ENCODE measurements at regions not wholly inside any gene's neighbourhood (a gene's known extent, or its start where the extent isn't known, plus 50 kb on each side); places are given as distances from the start of the nearest gene placed in this dataset.
A peak's percentile ranks its signal among the peaks of the same experiment; 100 is the strongest.
"Not testable (repeated sequence)": the region's sequence is repeated elsewhere in the genome, so short reads cannot be mapped to it uniquely, and the experiment has no call there.

DNA sequence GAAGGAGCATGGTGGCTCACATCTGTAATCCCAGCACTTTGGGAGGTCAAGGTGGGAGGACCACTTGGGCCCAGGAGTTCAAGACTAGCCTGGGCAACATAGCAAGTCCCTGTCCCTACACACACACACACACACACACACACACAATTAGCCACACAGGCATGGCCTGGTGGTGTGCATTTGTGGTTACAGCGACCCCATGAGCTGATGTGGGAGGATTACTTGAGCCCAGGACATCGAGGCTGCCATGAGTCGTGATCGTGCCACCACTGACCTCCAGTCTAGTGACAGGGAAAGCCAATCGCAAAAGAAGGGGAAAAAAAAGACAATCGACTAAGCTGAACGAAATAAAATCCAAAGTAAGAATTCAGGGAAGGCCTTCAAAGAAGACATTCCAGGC, 67.9 kb downstream of the TBX3 start:
- no peak for DNase-seq (ENCODE audit: low read depth, low spot score)

DNA sequence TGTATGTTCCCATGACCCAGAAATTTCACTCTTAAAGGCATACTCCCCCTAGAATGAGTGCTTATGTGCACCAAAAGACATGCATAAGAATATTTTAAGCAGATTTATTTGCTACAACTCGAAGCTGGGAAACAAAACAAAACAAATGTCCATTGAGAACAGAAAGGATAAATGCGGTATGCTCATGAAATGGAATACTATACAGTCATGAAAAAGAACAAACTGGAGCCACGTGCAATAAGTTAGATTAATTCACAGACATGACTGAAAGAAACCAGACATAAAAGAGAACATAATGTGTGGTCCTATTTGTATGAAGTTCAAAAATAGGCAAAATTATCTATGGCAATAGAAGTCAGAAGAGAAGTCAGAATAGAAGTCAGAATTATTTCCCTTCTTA, 69.9 kb downstream of the TBX3 start:
- no peak for DNase-seq (ENCODE audit: low read depth, low spot score)

DNA sequence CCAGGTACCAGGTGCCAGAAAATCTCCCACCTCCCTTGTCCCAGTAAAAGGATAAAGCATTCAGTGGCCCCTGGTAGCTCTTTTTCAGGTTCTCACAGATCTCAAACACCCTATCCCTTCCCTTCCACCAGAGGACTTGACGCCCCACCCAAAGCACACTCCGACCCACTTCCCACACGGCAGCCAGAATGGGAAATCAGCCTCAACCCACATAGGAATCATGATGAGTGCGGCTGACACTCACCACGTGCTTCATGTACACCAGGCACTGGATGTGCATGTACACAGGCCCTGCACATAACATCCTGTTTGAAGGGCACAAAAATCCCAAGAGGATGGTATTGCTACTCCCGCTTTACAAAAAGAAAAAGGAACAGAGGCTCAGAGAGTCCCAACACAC, 71.9 kb downstream of the TBX3 start:
- DNase-seq (ENCODE audit: low read depth, low spot score): no peak

DNA sequence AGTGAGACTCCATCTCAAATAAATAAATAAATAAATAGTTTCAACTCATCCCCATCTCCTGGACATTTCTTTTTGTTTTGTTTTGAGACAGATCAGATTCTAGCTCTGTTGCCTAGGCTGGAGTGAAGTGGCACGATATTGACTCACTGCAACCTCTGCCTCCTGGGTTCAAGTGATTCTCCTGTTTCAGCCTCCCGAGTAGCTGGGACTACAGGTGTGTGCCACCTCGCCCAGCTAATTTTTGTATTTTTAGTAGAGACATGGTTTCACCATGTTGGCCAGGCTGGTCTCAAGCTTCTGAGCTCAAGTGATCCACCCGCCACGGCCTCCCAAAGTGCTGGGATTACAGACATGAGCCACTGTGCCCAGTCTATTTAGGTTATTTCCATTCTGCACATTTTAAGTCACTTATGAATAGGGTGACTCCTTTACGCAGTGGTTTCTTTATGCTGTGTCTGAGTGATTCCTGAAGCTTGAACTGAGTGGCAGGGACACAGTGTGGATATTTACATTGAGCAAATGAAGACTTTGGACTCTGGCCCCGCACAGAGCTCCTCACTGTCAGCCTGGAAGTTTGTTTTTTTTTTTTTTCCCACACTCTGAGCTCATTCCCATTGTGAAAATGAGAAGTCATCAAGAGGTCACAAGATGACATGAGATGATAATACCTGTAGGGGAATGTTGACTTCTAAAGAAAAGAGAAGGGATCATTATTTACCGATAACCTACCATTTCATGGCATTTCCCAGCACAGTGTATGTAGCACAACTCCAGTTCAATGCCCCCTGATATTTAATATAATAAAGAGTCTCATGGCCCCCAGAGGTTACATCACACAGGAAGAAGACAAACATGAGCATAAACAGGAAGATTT, 72.6 kb downstream of the TBX3 start:
- no peak for DNase-seq (ENCODE audit: low read depth, low spot score)

DNA sequence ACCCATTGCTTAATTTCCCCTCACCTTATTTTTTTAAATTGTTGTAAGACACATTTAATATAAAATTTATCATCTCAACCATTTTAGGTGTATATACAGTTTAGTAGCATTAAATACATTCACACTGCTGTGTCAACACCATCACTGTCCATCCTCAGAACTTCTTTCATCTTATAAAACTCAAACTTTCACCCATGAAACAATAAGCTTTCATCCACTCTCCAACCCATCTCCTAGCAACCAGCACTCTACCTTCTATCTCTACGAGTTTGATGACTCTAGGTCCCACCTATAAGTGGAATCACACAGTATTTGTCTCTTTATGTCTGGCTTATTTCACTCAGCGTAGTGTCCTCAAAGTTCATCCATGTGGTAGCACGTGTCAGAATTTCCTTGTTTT, 75.5 kb downstream of the TBX3 start:
- no peak for DNase-seq (ENCODE audit: low read depth, low spot score)

DNA sequence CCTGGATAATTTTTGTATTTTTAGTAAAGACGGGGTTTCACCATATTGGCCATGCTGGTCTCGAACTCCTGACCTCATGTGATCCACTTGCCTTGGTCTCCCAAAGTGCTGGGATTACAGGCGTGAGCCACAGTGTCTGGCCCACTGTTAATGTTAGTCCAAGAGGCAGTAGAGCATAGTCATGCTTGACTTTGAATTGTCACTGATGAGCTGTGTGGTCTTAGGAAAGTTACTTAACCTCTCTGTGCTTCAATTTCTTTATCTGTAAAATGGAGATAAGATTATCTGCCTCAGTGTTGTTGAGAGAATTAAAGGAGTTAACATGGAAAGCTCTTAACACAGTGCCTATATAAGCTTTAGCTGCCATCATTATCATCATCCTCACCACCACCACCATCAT, 78.1 kb downstream of the TBX3 start:
- no peak for DNase-seq (ENCODE audit: low read depth, low spot score)

DNA sequence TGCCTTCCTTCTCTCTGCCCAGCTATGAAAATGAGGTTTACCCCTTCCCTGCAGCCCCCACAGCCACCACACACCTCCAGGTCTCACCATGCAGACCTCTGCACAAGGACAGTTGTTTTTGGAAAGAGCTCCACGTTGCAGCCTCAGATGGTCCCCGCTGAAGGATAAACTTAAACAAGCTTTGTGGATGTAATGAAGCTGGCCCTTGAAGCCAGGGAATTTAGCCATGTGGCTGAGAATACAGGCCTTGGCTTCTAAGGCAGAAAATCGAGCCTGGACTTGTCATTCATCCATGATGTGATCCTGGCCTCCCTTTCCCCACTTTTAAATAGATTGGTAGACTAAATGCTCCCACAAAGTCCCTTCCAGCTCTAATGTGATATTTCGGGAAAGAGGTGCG, 79.4 kb downstream of the TBX3 start:
- DNase-seq (ENCODE audit: low read depth, low spot score): no peak

DNA sequence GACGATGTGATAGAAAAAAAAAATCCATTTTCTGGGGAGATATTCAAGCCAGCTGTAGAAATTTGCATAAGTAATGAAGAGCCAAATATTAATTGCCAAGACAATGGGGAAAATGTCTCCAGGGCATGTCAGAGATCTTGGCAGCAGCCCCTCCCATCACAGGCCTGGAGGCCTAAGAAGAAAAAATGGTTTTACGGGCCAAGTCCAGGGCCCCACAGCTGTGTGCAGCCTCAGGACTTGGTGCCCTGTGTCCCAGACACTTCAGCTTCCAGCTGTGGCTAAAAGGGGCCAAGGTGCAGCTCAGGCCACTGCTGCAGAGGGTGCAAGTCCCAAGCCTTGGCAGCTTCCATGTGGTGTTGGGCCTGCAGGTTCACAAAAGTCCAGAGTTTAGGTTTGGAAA, 83.4 kb downstream of the TBX3 start:
- DNase-seq (ENCODE audit: low read depth, low spot score): not testable (repeated sequence)

DNA sequence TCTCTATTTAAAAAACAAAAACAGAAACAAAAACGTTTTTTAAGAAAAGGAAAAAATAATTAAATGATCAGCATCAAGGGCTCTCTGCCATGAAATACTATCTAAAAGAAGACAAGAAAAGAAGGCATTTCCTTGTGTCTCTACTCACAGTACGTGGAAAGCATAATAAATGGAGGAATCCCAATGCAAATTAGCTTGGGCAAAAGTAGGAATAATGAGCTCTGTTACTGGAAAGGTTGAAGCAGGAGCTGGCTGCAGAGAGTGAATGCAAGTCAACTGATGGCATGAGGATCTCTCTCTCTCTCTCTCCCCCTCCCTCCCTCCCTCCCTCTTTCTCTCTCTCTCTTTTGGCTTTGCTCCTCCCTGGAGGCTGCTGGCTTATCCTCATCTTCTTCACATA, 85.9 kb downstream of the TBX3 start:
- no peak for DNase-seq (ENCODE audit: low read depth, low spot score)

DNA sequence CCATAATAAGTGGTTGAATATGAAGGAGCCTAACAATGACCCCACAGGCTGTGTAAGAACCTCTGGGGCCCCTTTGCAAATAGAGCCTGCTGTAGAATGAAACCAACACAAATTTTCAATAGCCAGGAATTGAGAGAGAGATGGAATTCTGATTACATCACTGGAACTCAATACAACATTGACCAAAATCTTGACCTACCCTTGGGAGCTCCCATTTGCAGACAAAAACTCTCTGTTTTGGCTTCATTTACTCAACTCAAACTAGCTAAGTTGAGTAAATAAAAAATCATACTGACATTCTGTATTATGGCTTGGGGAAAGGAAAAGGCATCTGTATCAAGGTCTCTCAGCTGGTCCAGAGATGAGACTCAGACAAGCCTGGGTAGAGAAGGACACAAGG, 91.0 kb downstream of the TBX3 start:
- DNase-seq (ENCODE audit: low read depth, low spot score): no peak

DNA sequence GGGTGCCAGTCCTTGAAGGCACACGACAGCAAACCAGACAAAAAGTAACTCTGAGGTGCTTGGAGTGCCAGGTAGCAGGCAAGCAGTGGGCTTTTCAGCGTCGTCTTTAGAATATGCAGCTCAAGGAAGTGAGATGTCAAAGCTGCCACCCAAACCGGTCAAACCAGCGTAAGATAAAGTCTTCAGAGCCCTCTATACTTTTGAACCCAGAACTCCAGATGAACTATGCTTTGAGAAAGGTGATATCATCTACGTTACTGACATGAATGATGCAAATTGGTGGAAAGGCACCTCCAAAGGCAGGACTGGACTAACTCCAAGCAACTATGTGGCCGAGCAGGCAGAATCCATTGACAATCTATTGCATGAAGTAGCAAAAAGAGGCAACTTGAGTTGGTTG, 95.9 kb downstream of the TBX3 start:
- DNase-seq (ENCODE audit: low read depth, low spot score): no peak

DNA sequence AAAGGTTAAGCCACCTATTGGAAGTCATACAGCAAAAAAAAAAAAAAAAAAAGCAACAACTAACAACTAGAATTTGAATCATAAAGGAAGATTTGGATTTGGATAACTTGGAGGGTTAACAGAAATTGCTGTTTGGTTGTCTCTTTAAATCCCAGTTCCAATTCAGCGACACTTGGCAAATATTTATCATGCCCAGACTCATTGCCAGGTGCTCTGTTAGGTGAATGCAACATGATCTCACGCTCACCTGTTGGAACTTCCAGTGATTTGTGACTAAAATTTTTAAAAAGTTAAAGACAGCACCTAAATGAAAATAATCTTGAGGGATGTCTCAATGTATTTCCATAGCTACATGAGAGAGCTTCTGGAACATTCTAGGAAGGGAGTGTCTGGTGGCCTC, 103.7 kb downstream of the TBX3 start:
- no peak for DNase-seq (ENCODE audit: low read depth, low spot score)

DNA sequence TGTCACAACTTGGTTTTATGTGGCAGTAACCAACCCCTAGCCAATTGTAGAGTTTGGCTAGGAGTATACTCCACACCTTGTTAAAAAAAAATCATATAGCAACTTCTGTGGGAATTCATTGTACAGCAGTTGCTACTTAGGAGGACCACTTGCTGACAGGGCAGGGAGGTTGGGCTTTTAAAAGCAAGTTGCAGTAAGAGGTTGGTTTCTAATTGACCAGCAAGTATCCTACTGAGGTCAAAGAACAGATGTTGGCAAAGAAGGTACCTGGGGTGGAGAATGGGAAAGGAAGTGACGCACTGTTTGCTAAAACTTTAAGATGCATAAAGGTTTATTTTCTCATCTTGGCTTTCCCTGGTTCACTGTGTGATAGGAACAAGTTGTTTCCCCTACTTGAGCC, 104.6 kb downstream of the TBX3 start:
- DNase-seq (ENCODE audit: low read depth, low spot score): no peak

DNA sequence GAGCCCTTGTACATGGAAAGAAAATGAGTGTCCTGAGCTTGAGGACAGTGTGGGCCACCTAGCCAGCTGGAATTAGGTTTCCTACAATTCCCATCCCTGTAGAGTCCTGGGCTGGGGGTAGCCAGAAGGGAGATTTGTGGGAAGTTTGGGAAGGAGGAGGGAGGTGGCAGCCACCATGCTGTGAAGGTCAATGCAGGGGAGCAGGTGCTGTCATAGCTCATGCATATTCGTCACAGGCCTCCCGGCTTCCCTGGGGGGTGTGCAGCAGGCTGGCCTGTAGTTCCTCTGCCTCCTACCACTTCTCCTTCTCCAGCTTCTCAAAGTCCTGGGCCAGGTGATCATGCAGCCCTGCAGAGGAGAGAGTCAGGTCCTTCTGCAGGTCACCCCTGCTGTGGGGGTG, 121.3 kb downstream of the TBX3 start:
- DNase-seq (ENCODE audit: low read depth, low spot score): no peak

DNA sequence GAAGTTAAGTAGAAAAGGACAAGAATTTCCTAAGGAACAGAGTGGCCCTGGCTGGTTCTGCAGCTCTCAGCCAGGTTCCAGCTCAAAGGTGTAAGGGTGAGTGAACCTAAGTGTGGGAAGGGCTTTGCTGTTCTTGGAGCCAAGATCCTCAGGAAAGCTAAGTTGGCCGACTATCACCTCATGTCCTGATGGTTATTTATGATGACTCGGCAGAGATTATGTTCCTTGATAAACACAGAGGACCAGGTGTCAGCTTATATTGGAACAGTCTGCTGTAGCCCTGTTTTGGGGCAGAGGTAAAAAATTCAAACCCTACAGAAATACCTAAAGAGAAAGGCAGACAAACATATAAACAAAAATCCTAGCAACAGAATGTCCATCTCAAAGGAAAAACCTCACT, 128.5 kb downstream of the TBX3 start:
- no peak for DNase-seq (ENCODE audit: low read depth, low spot score)

DNA sequence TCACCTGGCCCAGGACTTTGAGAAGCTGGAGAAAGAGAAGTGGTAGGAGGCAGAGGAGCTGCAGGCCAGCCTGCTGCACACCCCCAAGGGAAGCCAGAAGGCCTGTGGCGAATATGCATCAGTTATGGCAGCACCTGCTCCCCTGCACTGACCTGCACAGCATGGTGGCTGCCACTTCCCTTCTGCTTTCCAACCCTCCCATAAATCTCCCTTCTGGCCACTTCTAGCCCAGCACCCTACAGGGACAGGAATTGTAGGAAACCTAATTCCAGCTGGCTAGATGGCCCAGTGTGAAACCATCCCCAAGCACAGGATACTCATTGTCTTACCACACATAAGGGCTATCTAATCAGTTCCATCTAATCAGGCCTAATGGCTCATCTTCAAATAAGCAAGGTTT, 136.3 kb downstream of the TBX3 start:
- DNase-seq (ENCODE audit: low read depth, low spot score): no peak

DNA sequence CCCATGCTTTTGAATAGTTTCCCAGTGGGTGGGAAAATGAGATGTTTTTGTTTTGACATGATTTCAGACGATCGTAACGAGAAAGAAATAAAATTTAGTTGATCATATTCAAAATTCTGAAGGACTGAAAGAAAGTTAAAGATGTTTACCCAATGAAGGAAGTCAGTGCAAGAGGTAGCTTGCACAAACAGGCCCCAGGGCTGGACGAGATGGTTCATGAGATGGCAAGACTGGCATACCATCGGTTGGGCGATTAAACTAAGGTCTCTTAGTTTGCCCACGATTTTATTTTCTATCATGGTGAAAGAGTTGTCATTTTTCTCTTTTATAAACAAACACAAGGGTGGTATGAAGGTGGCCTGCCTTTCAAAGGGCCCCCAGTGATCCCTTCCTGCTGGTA, 124.5 kb upstream of the TBX5 start:
- DNase-seq (ENCODE audit: low read depth, low spot score): no peak

DNA sequence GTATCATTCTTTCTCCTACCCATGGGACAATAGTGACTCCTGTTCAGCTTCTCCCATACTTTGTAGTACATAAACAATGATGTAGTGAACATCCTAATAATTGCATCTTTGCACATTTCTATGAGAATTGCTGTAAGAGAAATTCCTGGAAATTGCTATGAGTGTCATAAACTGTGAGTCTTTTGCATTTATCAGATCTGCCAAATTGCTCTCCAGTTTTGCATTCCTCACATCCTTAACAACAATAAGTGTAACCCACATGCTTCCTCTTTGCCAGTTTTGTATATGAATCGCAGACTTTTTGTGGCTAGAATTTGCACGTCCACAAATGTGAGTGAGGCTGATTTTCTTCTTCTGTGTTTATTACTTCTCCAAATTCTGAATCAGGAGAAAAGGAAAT, 124.0 kb upstream of the TBX5 start:
- DNase-seq (ENCODE audit: low read depth, low spot score): no peak

DNA sequence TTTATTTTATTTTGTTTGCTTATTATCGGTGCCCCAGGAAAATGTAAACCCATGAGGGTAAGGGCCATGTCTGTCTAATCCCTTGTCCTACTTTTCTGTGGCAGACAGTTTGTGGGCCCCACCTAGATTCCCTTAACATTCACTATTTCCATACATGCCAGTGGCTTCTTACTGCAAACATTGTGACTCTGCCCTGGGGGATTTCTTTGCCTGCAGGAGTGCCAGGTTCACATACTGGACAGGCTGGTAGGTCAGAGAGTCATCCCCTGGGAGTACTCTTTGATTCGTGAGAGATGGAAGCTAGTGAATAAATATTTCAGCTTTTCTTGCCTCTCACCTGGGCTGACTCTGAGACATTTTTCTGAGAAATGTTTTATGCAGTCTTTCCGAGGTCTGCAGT, 122.8 kb upstream of the TBX5 start:
- no peak for DNase-seq (ENCODE audit: low read depth, low spot score)

DNA sequence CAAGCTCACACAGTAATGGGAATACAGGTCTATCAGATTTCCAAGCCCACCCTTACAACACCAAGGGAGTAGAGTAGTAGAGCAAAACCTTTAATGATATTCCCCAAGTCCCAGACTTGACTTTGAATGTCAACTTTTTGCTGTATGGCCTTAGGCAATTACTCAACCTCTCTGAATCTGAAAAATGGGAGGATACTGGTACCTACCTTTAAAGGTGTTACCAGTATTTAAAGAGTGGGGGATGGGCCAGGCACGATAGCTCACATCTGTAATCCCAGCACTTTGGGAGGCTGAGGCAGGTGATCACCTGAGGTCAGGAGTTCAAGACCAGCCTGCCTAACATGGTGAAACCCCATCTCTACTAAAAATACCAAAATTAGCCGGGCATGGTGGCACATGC, 115.2 kb upstream of the TBX5 start:
- DNase-seq (ENCODE audit: low read depth, low spot score): not testable (repeated sequence)

DNA sequence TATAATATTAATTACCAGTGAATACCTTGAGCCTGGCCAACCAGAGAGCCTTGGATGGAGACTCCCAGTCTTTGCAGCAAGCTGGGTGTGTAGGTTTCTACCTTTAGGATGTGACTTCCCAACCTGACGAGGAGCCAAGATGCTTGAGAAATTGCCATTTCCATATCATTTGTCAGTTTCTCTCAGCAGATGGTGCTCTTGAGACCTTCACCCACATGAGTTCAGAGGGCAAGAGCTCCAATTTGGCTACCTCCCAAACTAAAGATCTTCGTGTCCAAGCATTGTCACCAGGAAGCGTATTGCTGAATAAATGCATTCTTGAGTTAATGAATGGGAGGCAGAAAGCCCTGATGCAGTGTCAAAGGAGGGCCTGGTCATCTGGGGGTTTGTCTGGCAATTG, 106.4 kb upstream of the TBX5 start:
- DNase-seq (ENCODE audit: low read depth, low spot score): no peak

DNA sequence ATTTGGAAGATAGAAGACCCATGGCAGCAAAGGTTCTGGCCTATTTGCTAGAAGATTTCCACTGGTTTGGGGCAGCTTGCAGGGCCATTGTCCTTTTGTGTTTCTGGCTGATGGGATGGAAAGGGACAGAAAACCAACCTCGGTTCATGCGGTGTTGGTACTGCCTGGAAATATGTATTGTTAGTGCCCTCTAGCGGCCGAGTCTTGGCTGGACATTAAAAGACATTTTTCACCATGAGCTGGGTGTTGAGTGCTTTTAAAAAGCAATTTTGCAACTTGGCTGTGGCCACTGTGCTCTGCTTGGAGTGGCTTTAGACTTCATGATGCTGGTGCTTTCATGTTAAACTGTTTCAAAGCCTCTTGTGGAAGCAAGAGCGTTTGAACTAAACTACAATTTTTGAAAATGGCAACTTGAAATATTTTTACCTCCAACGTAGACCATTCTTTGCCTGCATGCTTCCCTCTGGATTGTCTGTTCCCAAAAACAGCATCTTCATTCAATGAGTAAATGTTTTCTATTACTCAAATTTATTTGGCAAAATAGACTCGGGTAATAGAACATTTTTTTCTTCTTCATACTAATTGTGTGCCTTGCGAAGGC, 102.7 kb upstream of the TBX5 start:
- peak; percentile 27 for DNase-seq (ENCODE audit: low read depth, low spot score)

DNA sequence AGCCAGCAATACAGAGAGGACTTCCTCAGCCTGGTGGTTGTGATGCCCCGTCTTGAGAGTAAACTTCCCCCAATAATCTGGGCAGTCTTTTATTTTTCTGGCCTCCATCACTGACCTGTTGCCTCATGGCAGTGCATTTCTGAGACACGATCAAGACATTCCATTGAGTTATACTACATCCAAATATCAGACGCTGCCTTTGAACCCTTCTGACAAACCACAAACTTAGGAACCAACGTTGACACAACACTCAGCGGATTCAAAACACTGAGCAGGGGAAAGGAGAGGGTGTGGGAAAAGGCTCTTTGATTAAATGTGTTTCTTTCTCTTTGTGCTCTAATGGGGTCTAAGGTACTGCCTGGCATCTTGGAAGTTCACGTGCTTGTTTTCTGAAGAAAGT, 100.7 kb upstream of the TBX5 start:
- DNase-seq (ENCODE audit: low read depth, low spot score): no peak

DNA sequence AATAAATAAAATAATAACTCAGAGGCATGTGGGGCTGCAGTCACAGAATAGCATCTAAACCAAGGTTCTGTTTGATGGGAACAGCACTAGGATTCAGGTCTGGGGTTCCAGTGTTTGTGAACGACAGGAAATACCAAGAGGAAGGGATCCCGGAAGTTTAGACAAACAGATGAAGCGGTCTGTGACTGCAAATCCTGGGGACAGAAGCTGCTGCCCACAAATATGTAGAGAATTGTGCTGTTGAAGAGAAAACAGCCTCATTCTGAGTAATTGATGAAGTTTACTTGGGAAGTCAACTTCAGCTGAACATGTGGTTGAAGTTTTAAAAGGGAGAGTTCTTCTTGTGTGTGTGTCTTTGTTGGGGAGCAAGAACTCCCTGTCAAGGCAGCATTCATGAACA, 98.4 kb upstream of the TBX5 start:
- no peak for DNase-seq (ENCODE audit: low read depth, low spot score)

Data from activated naive CD8-positive, alpha-beta T cell treated with anti-CD3 and anti-CD28 coated beads, Interleukin-2, amount 50 U/mL, for 16 hours (primary cell).